ENCODE measurements at regions not wholly inside any gene's neighbourhood (a gene's known extent, or its start where the extent isn't known, plus 50 kb on each side); places are given as distances from the start of the nearest gene placed in this dataset.

- Histone ChIP-seq H3K14ac (ENCODE audit: low read length) (no peak overlapping the region), H2BK5ac (ENCODE audit: low read length) (no peak overlapping the region), H2AFZ (ENCODE audit: low read length) (no peak overlapping the region), H2BK120ac (ENCODE audit: low read depth, low read length) (no peak overlapping the region), H3K4me1 (ENCODE audit: control insufficient read depth in 2 of 2, insufficient read depth in 1 of 2, low read depth in 1 of 2, low read length in 2 of 2) (no peaks in the 10 kb centered on the region), H3K4me2 (ENCODE audit: insufficient read depth, low read length, poor library complexity, severe bottlenecking) (no peak overlapping the region), H3K23ac (ENCODE audit: low read depth, low read length, poor library complexity) (no peak overlapping the region), H3K27me3 (ENCODE audit: control insufficient read depth in 3 of 3, insufficient read depth in 3 of 3, low read depth in 1 of 3, low read length in 3 of 3) (no peaks in the 10 kb centered on the region), H3K4me3 (ENCODE audit: low read length in 2 of 2) (no peak overlapping the region), H3K27ac (replicated peaks; ENCODE audit: low read length) (no peak overlapping the region), H3K4ac (ENCODE audit: low read length) (no peak overlapping the region), H2BK15ac (ENCODE audit: low read length) (no peak overlapping the region), H3K18ac (ENCODE audit: low read length) (no peak overlapping the region), H4K8ac (ENCODE audit: low read depth, low read length) (no peak overlapping the region), H3K79me1 (ENCODE audit: low read depth, low read length) (no peaks in the 10 kb centered on the region), H3K9me3 (replicated peaks in 1 of 2; ENCODE audit: control insufficient read depth in 2 of 2, insufficient read depth in 1 of 2, low read depth in 1 of 2, low read length in 2 of 2) (no peaks in the 10 kb centered on the region), H4K91ac (ENCODE audit: low read depth, low read length, poor library complexity) (no peak overlapping the region), H3K9ac (ENCODE audit: low read depth, low read length, poor library complexity) (no peak overlapping the region), H2AK5ac (ENCODE audit: low read depth, low read length) (no peak overlapping the region), H2BK12ac (ENCODE audit: low read length) (no peak overlapping the region), H3K36me3 (replicated peaks in 1 of 2; ENCODE audit: control insufficient read depth in 2 of 2, insufficient read depth in 2 of 2, low read length in 2 of 2) (no peaks in the 10 kb centered on the region)
- WGBS, 2 donors (ENCODE audit: extremely low coverage in 2 of 2, insufficient read length in 2 of 2, insufficient replicate concordance in 1 of 2), result no CpG with 5 or more reads among the region's 4 CpGs
- DNase-seq (ENCODE audit: low spot score), result no peak
Measured at GRCh38 chr10:59079386-59080226, 96.8 kb upstream of the PHYHIPL start.

- no CpG with 5 or more reads among the region's 3 CpGs for WGBS, 2 donors (ENCODE audit: extremely low coverage in 2 of 2, insufficient read length in 2 of 2, insufficient replicate concordance in 1 of 2)
- H3K9me3 ChIP-seq (replicated peaks in 1 of 2; ENCODE audit: control insufficient read depth in 2 of 2, insufficient read depth in 1 of 2, low read depth in 1 of 2, low read length in 2 of 2), result no peaks in the 10 kb centered on the region
- H4K91ac ChIP-seq (ENCODE audit: low read depth, low read length, poor library complexity), result no peak overlapping the region
- no peak overlapping the region for H2AK5ac ChIP-seq (ENCODE audit: low read depth, low read length)
- H3K4me1 ChIP-seq (ENCODE audit: control insufficient read depth in 2 of 2, insufficient read depth in 1 of 2, low read depth in 1 of 2, low read length in 2 of 2), result no peaks in the 10 kb centered on the region
- no peak overlapping the region for H3K18ac ChIP-seq (ENCODE audit: low read length)
- no peaks in the 10 kb centered on the region for H3K79me1 ChIP-seq (ENCODE audit: low read depth, low read length)
- H3K4me2 ChIP-seq (ENCODE audit: insufficient read depth, low read length, poor library complexity, severe bottlenecking), result no peak overlapping the region
- DNase-seq (ENCODE audit: low spot score), result no peak
- H2BK5ac ChIP-seq (ENCODE audit: low read length), result no peak overlapping the region
- no peak overlapping the region for H2BK120ac ChIP-seq (ENCODE audit: low read depth, low read length)
- H3K36me3 ChIP-seq (replicated peaks in 1 of 2; ENCODE audit: control insufficient read depth in 2 of 2, insufficient read depth in 2 of 2, low read length in 2 of 2), result no peaks in the 10 kb centered on the region
- H2BK12ac ChIP-seq (ENCODE audit: low read length), result no peak overlapping the region
- H3K14ac ChIP-seq (ENCODE audit: low read length), result no peak overlapping the region
- no peak overlapping the region for H4K8ac ChIP-seq (ENCODE audit: low read depth, low read length)
- H3K9ac ChIP-seq (ENCODE audit: low read depth, low read length, poor library complexity), result no peak overlapping the region
- no peak overlapping the region for H3K27ac ChIP-seq (replicated peaks; ENCODE audit: low read length)
- H3K4ac ChIP-seq (ENCODE audit: low read length), result no peak overlapping the region
- H3K27me3 ChIP-seq (ENCODE audit: control insufficient read depth in 3 of 3, insufficient read depth in 3 of 3, low read depth in 1 of 3, low read length in 3 of 3), result no peaks in the 10 kb centered on the region
- H3K4me3 ChIP-seq (ENCODE audit: low read length in 2 of 2), result no peak overlapping the region
- no peak overlapping the region for H3K23ac ChIP-seq (ENCODE audit: low read depth, low read length, poor library complexity)
- H2AFZ ChIP-seq (ENCODE audit: low read length), result no peak overlapping the region
- H2BK15ac ChIP-seq (ENCODE audit: low read length), result no peak overlapping the region
Measured at GRCh38 chr10:59082249-59082648, 94.2 kb upstream of the PHYHIPL start.

DNA sequence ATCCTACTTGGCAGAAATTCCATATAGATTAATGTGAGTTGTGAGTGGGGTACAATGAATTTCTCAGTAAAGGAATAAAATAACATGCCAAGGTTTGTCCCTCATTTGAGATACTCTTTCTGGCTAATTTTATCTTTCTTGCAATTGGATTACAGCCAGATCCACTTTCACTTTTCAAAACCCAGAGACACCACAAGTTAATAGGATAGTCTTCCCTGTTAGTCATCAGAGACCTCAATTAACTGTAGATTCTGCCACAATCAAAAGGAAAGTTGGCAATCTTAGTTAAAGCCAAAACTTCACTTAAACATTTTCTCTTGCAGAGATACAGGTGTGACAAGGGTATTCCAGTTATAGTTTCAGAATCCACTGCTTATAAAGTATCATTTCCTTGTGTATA lies 91.4 kb upstream of the PHYHIPL start:
- no peak for DNase-seq (ENCODE audit: low spot score)
- Histone ChIP-seq H3K4ac (ENCODE audit: low read length) (no peak overlapping the region), H3K27ac (replicated peaks; ENCODE audit: low read length) (no peak overlapping the region), H3K4me2 (ENCODE audit: insufficient read depth, low read length, poor library complexity, severe bottlenecking) (no peak overlapping the region), H3K4me3 (ENCODE audit: low read length in 2 of 2) (no peak overlapping the region), H3K4me1 (ENCODE audit: control insufficient read depth in 2 of 2, insufficient read depth in 1 of 2, low read depth in 1 of 2, low read length in 2 of 2) (no peaks in the 10 kb centered on the region), H2BK15ac (ENCODE audit: low read length) (no peak overlapping the region), H3K23ac (ENCODE audit: low read depth, low read length, poor library complexity) (no peak overlapping the region), H3K14ac (ENCODE audit: low read length) (no peak overlapping the region), H3K79me1 (ENCODE audit: low read depth, low read length) (no peaks in the 10 kb centered on the region), H4K8ac (ENCODE audit: low read depth, low read length) (no peak overlapping the region), H3K18ac (ENCODE audit: low read length) (no peak overlapping the region), H2BK5ac (ENCODE audit: low read length) (no peak overlapping the region), H2BK12ac (ENCODE audit: low read length) (no peak overlapping the region), H3K36me3 (replicated peaks in 1 of 2; ENCODE audit: control insufficient read depth in 2 of 2, insufficient read depth in 2 of 2, low read length in 2 of 2) (no peaks in the 10 kb centered on the region), H4K91ac (ENCODE audit: low read depth, low read length, poor library complexity) (no peak overlapping the region), H2AFZ (ENCODE audit: low read length) (no peak overlapping the region), H2BK120ac (ENCODE audit: low read depth, low read length) (no peak overlapping the region), H3K9ac (ENCODE audit: low read depth, low read length, poor library complexity) (no peak overlapping the region), H3K9me3 (replicated peaks in 1 of 2; ENCODE audit: control insufficient read depth in 2 of 2, insufficient read depth in 1 of 2, low read depth in 1 of 2, low read length in 2 of 2) (no peaks in the 10 kb centered on the region), H3K27me3 (ENCODE audit: control insufficient read depth in 3 of 3, insufficient read depth in 3 of 3, low read depth in 1 of 3, low read length in 3 of 3) (no peaks in the 10 kb centered on the region), H2AK5ac (ENCODE audit: low read depth, low read length) (no peak overlapping the region)

- WGBS, 2 donors (ENCODE audit: extremely low coverage in 2 of 2, insufficient read length in 2 of 2, insufficient replicate concordance in 1 of 2), result no CpG with 5 or more reads among the region's 6 CpGs
- DNase-seq (ENCODE audit: low spot score), result no peak
- H2BK15ac ChIP-seq (ENCODE audit: low read length), result no peak overlapping the region
Measured at GRCh38 chr10:59085711-59086502, 90.5 kb upstream of the PHYHIPL start.

More at GRCh38 chr10:59085711-59086502, 90.5 kb upstream of the PHYHIPL start:
- H3K4me1 ChIP-seq (ENCODE audit: control insufficient read depth in 2 of 2, insufficient read depth in 1 of 2, low read depth in 1 of 2, low read length in 2 of 2), result no peaks in the 10 kb centered on the region
- no peak overlapping the region for H2BK12ac ChIP-seq (ENCODE audit: low read length)
- no peak overlapping the region for H2AK5ac ChIP-seq (ENCODE audit: low read depth, low read length)
- H3K9ac ChIP-seq (ENCODE audit: low read depth, low read length, poor library complexity), result no peak overlapping the region
- no peaks in the 10 kb centered on the region for H3K27me3 ChIP-seq (ENCODE audit: control insufficient read depth in 3 of 3, insufficient read depth in 3 of 3, low read depth in 1 of 3, low read length in 3 of 3)
- no peak overlapping the region for H2AFZ ChIP-seq (ENCODE audit: low read length)
- no peak overlapping the region for H2BK5ac ChIP-seq (ENCODE audit: low read length)
- no peak overlapping the region for H4K91ac ChIP-seq (ENCODE audit: low read depth, low read length, poor library complexity)
- no peak overlapping the region for H4K8ac ChIP-seq (ENCODE audit: low read depth, low read length)
- no peaks in the 10 kb centered on the region for H3K36me3 ChIP-seq (replicated peaks in 1 of 2; ENCODE audit: control insufficient read depth in 2 of 2, insufficient read depth in 2 of 2, low read length in 2 of 2)
- no peak overlapping the region for H3K23ac ChIP-seq (ENCODE audit: low read depth, low read length, poor library complexity)
- no peak overlapping the region for H2BK120ac ChIP-seq (ENCODE audit: low read depth, low read length)
- no peaks in the 10 kb centered on the region for H3K9me3 ChIP-seq (replicated peaks in 1 of 2; ENCODE audit: control insufficient read depth in 2 of 2, insufficient read depth in 1 of 2, low read depth in 1 of 2, low read length in 2 of 2)
- H3K18ac ChIP-seq (ENCODE audit: low read length), result no peak overlapping the region
- no peak overlapping the region for H3K4me2 ChIP-seq (ENCODE audit: insufficient read depth, low read length, poor library complexity, severe bottlenecking)
- H3K4me3 ChIP-seq (ENCODE audit: low read length in 2 of 2), result no peak overlapping the region
- no peak overlapping the region for H3K4ac ChIP-seq (ENCODE audit: low read length)
- no peak overlapping the region for H3K14ac ChIP-seq (ENCODE audit: low read length)
- H3K79me1 ChIP-seq (ENCODE audit: low read depth, low read length), result no peaks in the 10 kb centered on the region
- H3K27ac ChIP-seq (replicated peaks; ENCODE audit: low read length), result no peak overlapping the region
